Caco-2 (cell line): ENCODE measurements at regions not wholly inside any gene's neighbourhood (a gene's known extent, or its start where the extent isn't known, plus 50 kb on each side); places are given as distances from the start of the nearest gene placed in this dataset.

Experiments used
- BruUV-seq: library from RNA; stranded (reverse); fragments of 400-500 nt; replicated peaks from 2 replicates; lab custom pipeline; 2021; lab: Mats Ljungman, UMichigan
- CTCF ChIA-PET: fragments of 300-600 bp; sonication (Branson Sonifier 250); formaldehyde crosslinking; loops from one replicate; lab custom pipeline; 2022; ENCODE audit warnings: antibody characterized with exemption; lab: Charles Lee
- POLR2A ChIA-PET: fragments of 300-600 bp; sonication (Branson Sonifier 250); formaldehyde crosslinking; loops from one replicate; lab custom pipeline; 2022; ENCODE audit warnings: antibody characterized with exemption; lab: Charles Lee
- DNase-seq, 2 experiments: peaks; one replicate each; pipeline versions ENCODE4 v3.0.0 to v3.0.0-alpha.2; 2020 to 2022
- H3K27me3 ChIP-seq: replicated peaks from 2 replicates; pipeline ENCODE4 v1.6.0; 2011; ENCODE audit warnings: low read length; ENCODE audit not compliant: control insufficient read depth, insufficient read depth
- H3K36me3 ChIP-seq: 2 replicates; pipeline ENCODE4 v1.5.1; 2011; ENCODE audit warnings: low read length; ENCODE audit not compliant: control insufficient read depth, insufficient read depth
- H3K4me1 ChIP-seq: fragments of 250-450 bp; sonication (Bioruptor Pico); 2 replicates; pipeline ENCODE4 v1.5.1; 2020; ENCODE audit warnings: mild to moderate bottlenecking
- H3K4me3 ChIP-seq: 2 replicates; pipeline ENCODE4 v1.5.1; 2011; ENCODE audit warnings: low read depth, mild to moderate bottlenecking, control low read depth, low read length
- H3K9me3 ChIP-seq: fragments of 250-450 bp; sonication (Bioruptor Pico); 2 replicates; pipeline ENCODE4 v1.5.1; 2020; ENCODE audit warnings: mild to moderate bottlenecking, moderate library complexity
- H3K27ac Mint-ChIP-seq: one replicate; pipeline ENCODE4 v1.8.0; 2022; ENCODE audit warnings: mixed read lengths; ENCODE audit not compliant: unreplicated experiment
- H3K27me3 Mint-ChIP-seq: one replicate; pipeline ENCODE4 v1.8.0; 2022; ENCODE audit warnings: mixed read lengths; ENCODE audit not compliant: insufficient read depth, unreplicated experiment
- H3K36me3 Mint-ChIP-seq: one replicate; pipeline ENCODE4 v1.8.0; 2022; ENCODE audit warnings: mild to moderate bottlenecking, mixed read lengths; ENCODE audit not compliant: insufficient read depth, unreplicated experiment
- H3K4me1 Mint-ChIP-seq: one replicate; pipeline ENCODE4 v1.8.0; 2022; ENCODE audit warnings: low read depth, mixed read lengths; ENCODE audit not compliant: unreplicated experiment
- H3K4me3 Mint-ChIP-seq: one replicate; pipeline ENCODE4 v1.8.0; 2022; ENCODE audit warnings: mild to moderate bottlenecking, moderate library complexity, mixed read lengths; ENCODE audit not compliant: unreplicated experiment
- H3K9me3 Mint-ChIP-seq: one replicate; pipeline ENCODE4 v1.8.0; 2022; ENCODE audit warnings: mixed read lengths; ENCODE audit not compliant: unreplicated experiment
- CTCF ChIP-seq, 2 experiments: fragments of 200-600 bp in 1 of 2; IDR thresholded peaks; 1 replicate in 1 of 2; 2 replicates in 1 of 2; pipeline versions ENCODE4 v1.5.1 to v1.8.0; 2011 to 2022; ENCODE audit warnings: antibody characterized with exemption in 1 of 2, control low read depth in 1 of 2, inconsistent platforms in 1 of 2, low read depth in 1 of 2, low read length in 1 of 2, mild to moderate bottlenecking in 1 of 2, moderate library complexity in 1 of 2; ENCODE audit not compliant: insufficient read depth in 1 of 2, severe bottlenecking in 1 of 2, unreplicated experiment in 1 of 2
- intact Hi-C: fragments of 100-400 bp; cut with micrococcal nuclease; formaldehyde crosslinking; loops from one replicate; pipeline ENCODE4 v1.10.0; 2022; ENCODE audit not compliant: unreplicated experiment

- BruUV-seq: no TSS peak
- no peak overlapping the region for H3K4me3 Mint-ChIP-seq
Measured at GRCh38 chr12:41804026-41804425, 340.6 kb downstream of the GXYLT1 start.

GRCh38 chr12:41802803-41803202 lies 341.9 kb downstream of the GXYLT1 start:
- Histone ChIP-seq H3K27me3 (no peaks in the 10 kb centered on the region), H3K4me3 (no peak overlapping the region), H3K9me3 (no peaks in the 10 kb centered on the region), H3K4me1 (no peaks in the 10 kb centered on the region), H3K36me3 (no peaks in the 10 kb centered on the region)
- H3K4me3 Mint-ChIP-seq: no peak overlapping the region
- no peaks in the 10 kb centered on the region for H3K4me1 Mint-ChIP-seq
- POLR2A ChIA-PET: no interaction called here
- CTCF ChIA-PET: no interaction called here
- H3K27ac Mint-ChIP-seq: no peak overlapping the region
- intact Hi-C loops: no loop called here
- TF ChIP-seq CTCF (IDR thresholded peaks at IDR 0.05; ENCODE audit: insufficient read depth in 1 of 2, low read depth in 1 of 2, low read length in 1 of 2, severe bottlenecking in 1 of 2, unreplicated experiment in 1 of 2): no peak
- peaks cover 2% of the 10 kb centered on the region for H3K27me3 Mint-ChIP-seq
- DNase-seq: no peak
- BruUV-seq: no TSS peak
- no peaks in the 10 kb centered on the region for H3K36me3 Mint-ChIP-seq
- no peaks in the 10 kb centered on the region for H3K9me3 Mint-ChIP-seq

More at GRCh38 chr12:41804026-41804425, 340.6 kb downstream of the GXYLT1 start:
- Histone ChIP-seq H3K9me3 (no peaks in the 10 kb centered on the region), H3K36me3 (no peaks in the 10 kb centered on the region), H3K4me3 (no peak overlapping the region), H3K27me3 (no peaks in the 10 kb centered on the region), H3K4me1 (no peaks in the 10 kb centered on the region)
- POLR2A ChIA-PET: no interaction called here
- DNase-seq: no peak
- intact Hi-C loops: no loop called here
- Mint-ChIP-seq H3K36me3 (no peaks in the 10 kb centered on the region), H3K4me1 (no peaks in the 10 kb centered on the region), H3K27me3 (peaks cover 2% of the 10 kb centered on the region), H3K27ac (no peak overlapping the region), H3K9me3 (no peaks in the 10 kb centered on the region)
- CTCF ChIA-PET: no interaction called here
- no peak for TF ChIP-seq CTCF (IDR thresholded peaks at IDR 0.05; ENCODE audit: insufficient read depth in 1 of 2, low read depth in 1 of 2, low read length in 1 of 2, severe bottlenecking in 1 of 2, unreplicated experiment in 1 of 2)

GRCh38 chr12:41801261-41801660 lies 343.4 kb downstream of the GXYLT1 start:
- H3K9me3 ChIP-seq: no peaks in the 10 kb centered on the region; the same call in 1 of the 2 replicates

More at GRCh38 chr12:41801261-41801660, 343.4 kb downstream of the GXYLT1 start:
- BruUV-seq: no TSS peak
- Mint-ChIP-seq H3K27ac (no peak overlapping the region), H3K36me3 (no peaks in the 10 kb centered on the region), H3K9me3 (no peaks in the 10 kb centered on the region), H3K4me1 (no peaks in the 10 kb centered on the region), H3K4me3 (no peak overlapping the region), H3K27me3 (peaks cover 2% of the 10 kb centered on the region)
- intact Hi-C loops: no loop called here
- Histone ChIP-seq H3K4me3 (no peak overlapping the region), H3K27me3 (no peaks in the 10 kb centered on the region), H3K36me3 (no peaks in the 10 kb centered on the region), H3K4me1 (no peaks in the 10 kb centered on the region)
- CTCF ChIA-PET: no interaction called here
- no peak for DNase-seq
- no peak for TF ChIP-seq CTCF (IDR thresholded peaks at IDR 0.05; ENCODE audit: insufficient read depth in 1 of 2, low read depth in 1 of 2, low read length in 1 of 2, severe bottlenecking in 1 of 2, unreplicated experiment in 1 of 2)
- POLR2A ChIA-PET: no interaction called here
